ENCODE measurements at regions not wholly inside any gene's neighbourhood (a gene's known extent, or its start where the extent isn't known, plus 50 kb on each side); places are given as distances from the start of the nearest gene placed in this dataset.
"Not testable (repeated sequence)": the region's sequence is repeated elsewhere in the genome, so short reads cannot be mapped to it uniquely, and the experiment has no call there.

GRCh38 chr21:38057626-38058025 is 141.4 kb upstream of the KCNJ6 start:
- no peak for ATAC-seq
- Mint-ChIP-seq H3K27ac (no peak overlapping the region), H3K9me3 (peaks cover 12% of the 10 kb centered on the region), H3K36me3 (no peaks in the 10 kb centered on the region), H3K27me3 (peaks cover 10 to 16% of the 10 kb centered on the region in 2 donors), H3K4me1 (ENCODE audit: low read depth in 2 of 2) (no peaks in the 10 kb centered on the region), H3K4me3 (no peak overlapping the region)
- DNase-seq (ENCODE audit: low spot score) = no peak

GRCh38 chr21:38060533-38060932 is 144.3 kb upstream of the KCNJ6 start:
- Mint-ChIP-seq H3K4me3 (no peak overlapping the region), H3K4me1 (ENCODE audit: low read depth in 2 of 2) (no peaks in the 10 kb centered on the region), H3K27ac (no peak overlapping the region), H3K27me3 (peaks cover 10 to 16% of the 10 kb centered on the region in 2 donors), H3K9me3 (peaks cover 12% of the 10 kb centered on the region), H3K36me3 (no peaks in the 10 kb centered on the region)
- ATAC-seq (no peak), DNase-seq (ENCODE audit: low spot score) (no peak)

- no peaks in the 10 kb centered on the region for H3K36me3 Mint-ChIP-seq
- no peak overlapping the region for H3K27ac Mint-ChIP-seq
- DNase-seq (ENCODE audit: low spot score) (no peak), ATAC-seq (no peak)
- no peak overlapping the region for H3K4me3 Mint-ChIP-seq
- no peaks in the 10 kb centered on the region for H3K4me1 Mint-ChIP-seq (ENCODE audit: low read depth in 2 of 2)
- H3K27me3 Mint-ChIP-seq = peaks cover 13% of the 10 kb centered on the region in 2 donors
- H3K9me3 Mint-ChIP-seq = peaks cover 3% of the 10 kb centered on the region
Observed at GRCh38 chr21:38067086-38067739, 151.0 kb upstream of the KCNJ6 start.

- no peak for DNase-seq (ENCODE audit: low spot score)
- ATAC-seq = no peak
- Mint-ChIP-seq H3K9me3 (peaks cover 3% of the 10 kb centered on the region), H3K27ac (no peak overlapping the region), H3K4me3 (no peak overlapping the region), H3K36me3 (no peaks in the 10 kb centered on the region), H3K4me1 (ENCODE audit: low read depth in 2 of 2) (no peaks in the 10 kb centered on the region), H3K27me3 (peaks cover 15 to 30% of the 10 kb centered on the region in 2 donors)
Observed at GRCh38 chr21:38072489-38072888, 156.2 kb upstream of the KCNJ6 start.

DNA sequence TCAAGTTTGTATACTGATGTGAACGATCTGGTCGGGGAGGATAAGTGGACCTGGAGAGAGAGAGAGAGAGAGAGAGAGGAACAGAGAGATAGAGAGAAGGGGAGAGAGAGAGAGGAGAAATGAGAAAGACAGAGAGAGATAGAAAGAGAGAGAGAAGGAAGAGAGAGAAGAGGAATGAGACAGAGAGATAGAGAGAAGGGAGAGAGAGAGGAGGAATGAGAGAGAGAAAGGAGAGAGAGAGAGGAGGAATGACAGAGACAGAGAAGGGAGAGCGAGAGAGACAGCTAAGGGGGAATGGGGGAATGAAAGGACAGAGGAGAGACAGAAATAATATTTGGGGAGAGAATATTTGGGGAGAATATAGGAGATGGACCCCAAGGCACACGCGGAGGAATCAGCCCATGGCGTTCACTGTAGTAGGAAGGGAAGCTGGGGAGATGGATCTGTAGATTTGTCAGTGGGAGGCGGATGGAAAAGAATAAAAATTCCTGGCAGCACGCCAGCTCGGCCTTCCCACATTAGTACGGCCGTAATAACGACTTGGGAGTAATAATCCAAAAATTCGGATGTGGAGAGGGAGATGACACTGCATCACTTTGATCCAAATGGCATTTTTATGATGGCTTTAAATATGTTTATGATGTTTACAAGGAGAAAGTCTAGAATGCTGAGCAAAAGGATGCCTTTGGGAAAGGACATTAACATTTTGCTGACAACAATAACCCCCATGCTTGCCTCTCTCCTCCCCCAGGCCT is 159.8 kb upstream of the KCNJ6 start:
- no peak overlapping the region for H3K4me3 Mint-ChIP-seq
- peaks cover 3% of the 10 kb centered on the region for H3K9me3 Mint-ChIP-seq
- ATAC-seq (no peak), DNase-seq (ENCODE audit: low spot score) (no peak)
- peaks cover 9 to 23% of the 10 kb centered on the region in 2 donors for H3K27me3 Mint-ChIP-seq
- no peak overlapping the region for H3K27ac Mint-ChIP-seq
- no peaks in the 10 kb centered on the region for H3K4me1 Mint-ChIP-seq (ENCODE audit: low read depth in 2 of 2)
- H3K36me3 Mint-ChIP-seq = no peaks in the 10 kb centered on the region

DNA sequence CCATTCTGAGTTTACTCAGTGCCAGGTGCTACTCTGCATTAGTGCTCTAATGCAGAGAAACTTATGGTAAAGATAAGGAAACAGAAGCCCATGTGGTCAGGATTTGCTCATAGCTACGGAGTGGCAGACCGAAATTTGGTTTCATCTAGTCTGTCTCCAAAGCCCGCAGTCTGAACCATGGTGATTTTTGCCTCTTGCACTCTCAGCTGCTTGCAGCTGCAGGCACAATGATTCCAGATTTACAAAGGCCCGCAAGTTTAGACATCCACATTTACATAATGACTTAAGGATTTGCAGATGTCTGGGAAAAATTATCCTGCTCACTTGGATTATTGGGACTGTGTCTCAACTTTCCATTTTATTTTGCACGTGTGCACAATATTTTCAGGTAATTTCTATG is 161.3 kb upstream of the KCNJ6 start:
- Mint-ChIP-seq H3K27me3 (peaks cover 6 to 13% of the 10 kb centered on the region in 2 donors), H3K9me3 (no peaks in the 10 kb centered on the region), H3K4me1 (ENCODE audit: low read depth in 2 of 2) (no peaks in the 10 kb centered on the region), H3K27ac (no peak overlapping the region), H3K4me3 (no peak overlapping the region), H3K36me3 (no peaks in the 10 kb centered on the region)
- no peak for DNase-seq (ENCODE audit: low spot score)
- no peak for ATAC-seq

- Mint-ChIP-seq H3K9me3 (no peaks in the 10 kb centered on the region), H3K27ac (no peak overlapping the region), H3K36me3 (no peaks in the 10 kb centered on the region), H3K27me3 (peaks cover 2 to 8% of the 10 kb centered on the region in 2 donors), H3K4me3 (no peak overlapping the region), H3K4me1 (ENCODE audit: low read depth in 2 of 2) (no peaks in the 10 kb centered on the region)
- no peak for ATAC-seq
- no peak for DNase-seq (ENCODE audit: low spot score)
Observed at GRCh38 chr21:38080888-38081287, 164.6 kb upstream of the KCNJ6 start.

DNA sequence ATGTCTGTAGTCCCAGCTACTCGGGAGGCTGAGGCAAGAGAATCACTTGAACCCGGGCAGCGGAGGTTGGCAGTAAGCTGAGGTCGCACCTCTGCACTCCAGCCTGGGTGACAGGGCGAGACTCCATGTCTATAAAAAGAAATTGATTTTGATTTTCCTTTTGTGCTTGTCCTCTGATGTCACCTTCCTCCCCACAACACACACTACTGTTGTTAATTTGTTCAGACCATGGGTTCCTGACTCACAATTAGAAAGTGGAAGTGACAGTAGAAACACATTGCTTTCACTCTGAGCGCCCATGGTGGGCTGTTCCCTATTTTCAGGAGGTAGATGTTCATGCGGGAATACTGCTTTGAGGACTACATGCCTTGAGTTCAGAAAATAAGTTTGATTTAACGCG is 165.5 kb upstream of the KCNJ6 start:
- Mint-ChIP-seq H3K27ac (no peak overlapping the region), H3K4me1 (ENCODE audit: low read depth in 2 of 2) (no peaks in the 10 kb centered on the region), H3K36me3 (no peaks in the 10 kb centered on the region), H3K4me3 (no peak overlapping the region), H3K27me3 (peaks cover 9 to 11% of the 10 kb centered on the region in 2 donors), H3K9me3 (no peaks in the 10 kb centered on the region)
- ATAC-seq = no peak
- DNase-seq (ENCODE audit: low spot score) = no peak

- H3K9me3 Mint-ChIP-seq = no peaks in the 10 kb centered on the region
- H3K27me3 Mint-ChIP-seq = peaks cover 9 to 11% of the 10 kb centered on the region in 2 donors
- DNase-seq (ENCODE audit: low spot score) (no peak), ATAC-seq (no peak)
- H3K27ac Mint-ChIP-seq = no peak overlapping the region
- H3K4me3 Mint-ChIP-seq = no peak overlapping the region
- no peaks in the 10 kb centered on the region for H3K36me3 Mint-ChIP-seq
- no peaks in the 10 kb centered on the region for H3K4me1 Mint-ChIP-seq (ENCODE audit: low read depth in 2 of 2)
Observed at GRCh38 chr21:38082936-38083485, 166.8 kb upstream of the KCNJ6 start.

DNA sequence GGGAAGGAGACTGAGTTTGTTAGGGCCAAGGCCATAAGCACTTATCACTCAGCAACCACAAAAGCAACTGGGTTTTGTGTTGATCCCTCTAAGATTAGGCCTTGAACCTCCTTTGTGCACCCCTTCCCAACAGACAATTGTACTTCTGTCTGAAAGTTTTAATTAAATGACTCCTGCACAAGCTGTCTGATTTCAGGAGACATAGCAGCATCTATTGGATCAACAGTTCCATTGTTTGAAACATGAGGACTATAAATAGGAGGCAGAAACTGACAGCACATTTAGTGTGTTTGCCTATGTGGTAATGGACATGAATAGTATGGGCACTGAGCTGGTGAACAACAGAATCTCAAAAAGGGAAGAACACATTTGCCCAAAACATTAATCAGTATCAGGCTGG is 167.3 kb upstream of the KCNJ6 start:
- H3K27ac Mint-ChIP-seq = no peak overlapping the region
- H3K9me3 Mint-ChIP-seq = no peaks in the 10 kb centered on the region
- no peaks in the 10 kb centered on the region for H3K4me1 Mint-ChIP-seq (ENCODE audit: low read depth in 2 of 2)
- ATAC-seq (no peak), DNase-seq (ENCODE audit: low spot score) (no peak)
- H3K36me3 Mint-ChIP-seq = no peaks in the 10 kb centered on the region
- no peak overlapping the region for H3K4me3 Mint-ChIP-seq
- peaks cover 9 to 11% of the 10 kb centered on the region in 2 donors for H3K27me3 Mint-ChIP-seq

- H3K36me3 Mint-ChIP-seq = no peaks in the 10 kb centered on the region
- no peak for ATAC-seq
- no peak overlapping the region for H3K4me3 Mint-ChIP-seq
- peaks cover 11 to 15% of the 10 kb centered on the region in 2 donors for H3K27me3 Mint-ChIP-seq
- H3K9me3 Mint-ChIP-seq = no peaks in the 10 kb centered on the region
- H3K4me1 Mint-ChIP-seq (ENCODE audit: low read depth in 2 of 2) = no peaks in the 10 kb centered on the region
- no peak for DNase-seq (ENCODE audit: low spot score)
- H3K27ac Mint-ChIP-seq = no peak overlapping the region
Observed at GRCh38 chr21:38086580-38086979, 170.2 kb upstream of the KCNJ15 start.

DNA sequence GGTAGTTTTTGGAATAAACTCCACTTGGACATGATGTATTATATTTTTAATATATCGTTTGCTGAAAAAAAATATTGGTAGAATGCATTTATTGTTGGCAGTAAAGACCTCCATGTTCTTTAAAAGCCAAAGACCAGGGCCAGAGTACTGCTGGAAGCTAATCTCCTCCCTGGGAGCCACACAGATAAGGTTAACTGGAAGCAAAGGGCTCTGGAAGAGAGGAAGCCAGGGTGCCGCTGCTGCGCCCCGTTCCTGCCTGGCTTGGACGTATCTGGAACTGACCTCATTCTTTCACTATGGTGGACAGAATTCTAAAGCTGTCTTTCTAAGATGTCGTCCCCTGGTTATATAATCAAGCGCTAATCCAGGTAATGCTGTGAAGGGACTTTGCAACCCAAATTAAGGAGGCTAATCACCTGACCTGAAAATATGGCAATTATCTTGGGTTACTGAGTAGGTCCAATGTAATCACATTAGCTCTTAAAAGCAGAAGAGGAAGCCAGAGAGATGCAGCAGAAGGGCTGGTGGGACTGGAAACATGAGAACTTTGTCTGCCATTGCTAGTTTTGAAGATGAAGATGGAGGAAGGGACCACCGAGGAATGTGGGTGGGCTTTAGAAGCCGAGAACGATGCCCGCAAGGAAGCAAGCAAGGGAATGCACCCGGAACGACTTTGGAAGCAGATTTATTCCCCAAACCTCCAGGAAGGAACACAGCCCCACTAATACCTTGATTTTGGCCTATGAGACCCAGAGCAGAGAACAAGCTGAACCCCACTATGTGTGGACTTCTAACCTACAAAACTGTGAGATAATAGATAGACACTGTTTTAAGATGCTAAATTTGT is 167.7 kb upstream of the KCNJ15 start:
- no peaks in the 10 kb centered on the region for H3K9me3 Mint-ChIP-seq
- ATAC-seq (no peak), DNase-seq (ENCODE audit: low spot score) (no peak)
- H3K36me3 Mint-ChIP-seq = no peaks in the 10 kb centered on the region
- peaks cover 14 to 28% of the 10 kb centered on the region in 2 donors for H3K27me3 Mint-ChIP-seq
- H3K27ac Mint-ChIP-seq = no peak overlapping the region
- H3K4me1 Mint-ChIP-seq (ENCODE audit: low read depth in 2 of 2) = no peaks in the 10 kb centered on the region
- no peak overlapping the region for H3K4me3 Mint-ChIP-seq

GRCh38 chr21:38089763-38090046 is 167.1 kb upstream of the KCNJ15 start:
- Mint-ChIP-seq H3K9me3 (no peaks in the 10 kb centered on the region), H3K27ac (no peak overlapping the region), H3K4me3 (no peak overlapping the region), H3K4me1 (ENCODE audit: low read depth in 2 of 2) (no peaks in the 10 kb centered on the region), H3K36me3 (no peaks in the 10 kb centered on the region), H3K27me3 (peaks cover 16 to 34% of the 10 kb centered on the region in 2 donors)
- ATAC-seq (no peak), DNase-seq (ENCODE audit: low spot score) (no peak)

GRCh38 chr21:38091061-38091460 is 165.7 kb upstream of the KCNJ15 start:
- H3K27ac Mint-ChIP-seq; H3K4me3 Mint-ChIP-seq; ATAC-seq; DNase-seq (ENCODE audit: low spot score); H3K36me3 Mint-ChIP-seq; H3K4me1 Mint-ChIP-seq (ENCODE audit: low read depth in 2 of 2); H3K9me3 Mint-ChIP-seq: not testable (repeated sequence)
- peaks cover 12 to 36% of the 10 kb centered on the region in 2 donors for H3K27me3 Mint-ChIP-seq
